ENCODE measurements at regions not wholly inside any gene's neighbourhood (a gene's known extent, or its start where the extent isn't known, plus 50 kb on each side); places are given as distances from the start of the nearest gene placed in this dataset.
"Not testable (repeated sequence)": the region's sequence is repeated elsewhere in the genome, so short reads cannot be mapped to it uniquely, and the experiment has no call there.

- no peak for TF ChIP-seq CTCF (IDR thresholded peaks at IDR 0.05; ENCODE audit: extremely low read depth, insufficient read depth, missing control alignments)
- in situ Hi-C loops (cut with MboI; ENCODE audit: low pct_unique_long_range_greater_than_20kb, low sequenced_read_pairs, unreplicated experiment): no loop called here
- DNase-seq (ENCODE audit: low spot score): no peak
These were observed 340.8 kb upstream of the SPHKAP start for GRCh38 chr2:228522276-228522675.

DNA sequence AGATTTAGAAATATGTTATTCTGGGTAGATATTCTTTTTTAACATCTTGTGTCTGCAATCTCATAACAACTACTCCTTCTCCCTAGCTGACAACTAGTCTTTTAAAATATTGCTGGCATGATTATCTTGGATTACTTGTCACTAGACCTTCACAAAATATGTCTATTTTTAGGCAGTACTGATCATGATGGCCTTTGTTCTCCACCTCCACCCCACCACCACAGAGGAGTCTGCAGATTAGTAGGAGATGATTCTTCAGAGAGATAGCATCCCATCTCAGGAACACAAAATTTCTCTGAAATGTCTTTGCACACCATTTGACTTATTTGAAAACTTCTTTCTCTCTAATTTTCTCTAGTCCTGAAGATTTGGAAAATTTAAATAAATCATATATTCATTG, 338.1 kb upstream of the SPHKAP start:
- TF ChIP-seq CTCF (IDR thresholded peaks at IDR 0.05; ENCODE audit: extremely low read depth, insufficient read depth, missing control alignments): no peak
- in situ Hi-C loops (cut with MboI; ENCODE audit: low pct_unique_long_range_greater_than_20kb, low sequenced_read_pairs, unreplicated experiment): no loop called here
- no peak for DNase-seq (ENCODE audit: low spot score)

- in situ Hi-C loops (cut with MboI; ENCODE audit: low pct_unique_long_range_greater_than_20kb, low sequenced_read_pairs, unreplicated experiment): no loop called here
- TF ChIP-seq CTCF (IDR thresholded peaks at IDR 0.05; ENCODE audit: extremely low read depth, insufficient read depth, missing control alignments): no peak
- DNase-seq (ENCODE audit: low spot score): no peak
These were observed 334.5 kb upstream of the SPHKAP start for GRCh38 chr2:228516019-228516418.

DNA sequence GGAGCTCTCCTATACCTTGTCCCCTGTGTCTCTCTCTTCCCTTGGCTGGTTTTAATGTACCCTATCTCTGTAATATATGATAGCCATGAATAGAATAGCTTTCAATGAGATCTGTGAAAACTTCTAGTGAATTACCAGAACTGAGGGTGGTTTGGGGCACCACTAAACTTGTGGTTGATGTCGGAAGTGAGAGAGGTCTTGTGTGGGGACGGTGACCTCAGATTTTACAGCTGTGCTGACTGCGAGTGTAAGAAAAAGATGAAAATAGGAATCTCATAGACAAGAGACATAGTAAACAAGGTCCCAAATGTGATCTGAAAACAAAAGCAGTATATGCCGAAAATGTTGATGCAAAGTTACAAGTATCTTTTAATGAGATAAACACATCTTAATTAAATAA, 332.0 kb upstream of the SPHKAP start:
- DNase-seq (ENCODE audit: low spot score); in situ Hi-C loops (cut with MboI; ENCODE audit: low pct_unique_long_range_greater_than_20kb, low sequenced_read_pairs, unreplicated experiment): not testable (repeated sequence)

GRCh38 chr2:228509021-228509420, 327.5 kb upstream of the SPHKAP start:
- TF ChIP-seq CTCF (IDR thresholded peaks at IDR 0.05; ENCODE audit: extremely low read depth, insufficient read depth, missing control alignments): no peak
- in situ Hi-C loops (cut with MboI; ENCODE audit: low pct_unique_long_range_greater_than_20kb, low sequenced_read_pairs, unreplicated experiment): no loop called here
- no peak for DNase-seq (ENCODE audit: low spot score)

DNA sequence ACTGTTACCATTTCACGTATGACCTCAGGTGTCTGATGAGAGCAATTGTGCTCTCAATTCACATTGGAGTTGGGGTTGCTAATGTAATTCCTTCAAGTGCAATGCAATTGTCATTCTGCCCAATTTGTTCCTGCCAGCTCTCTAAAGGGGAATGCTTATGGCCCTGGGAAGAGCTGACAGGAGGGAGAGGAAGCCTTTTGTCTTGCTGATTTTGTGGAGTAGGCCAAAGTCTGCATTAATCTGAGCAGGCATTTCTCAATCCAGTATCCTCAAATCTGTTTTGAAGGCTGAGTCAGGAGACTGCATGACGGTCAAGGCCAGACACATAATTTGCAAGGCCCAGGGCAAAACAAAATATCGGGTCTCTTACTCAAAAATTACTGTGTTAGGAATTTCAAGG, 326.4 kb upstream of the SPHKAP start:
- DNase-seq (ENCODE audit: low spot score): no peak
- in situ Hi-C loops (cut with MboI; ENCODE audit: low pct_unique_long_range_greater_than_20kb, low sequenced_read_pairs, unreplicated experiment): no loop called here
- TF ChIP-seq CTCF (IDR thresholded peaks at IDR 0.05; ENCODE audit: extremely low read depth, insufficient read depth, missing control alignments): no peak

GRCh38 chr2:228507231-228507824, 325.8 kb upstream of the SPHKAP start:
- no peak for TF ChIP-seq CTCF (IDR thresholded peaks at IDR 0.05; ENCODE audit: extremely low read depth, insufficient read depth, missing control alignments)
- in situ Hi-C loops (cut with MboI; ENCODE audit: low pct_unique_long_range_greater_than_20kb, low sequenced_read_pairs, unreplicated experiment): no loop called here
- no peak for DNase-seq (ENCODE audit: low spot score)

All from GM13977 (cell line).